MM.1S (cell line): ENCODE measurements at regions not wholly inside any gene's neighbourhood (a gene's known extent, or its start where the extent isn't known, plus 50 kb on each side); places are given as distances from the start of the nearest gene placed in this dataset.

Experiments
- CTCF ChIP-seq: fragments of 300-600 bp; sonication (generic); IDR thresholded peaks from 2 replicates; pipeline ENCODE4 v1.5.1; 2016; ENCODE audit warnings: antibody characterized with exemption, low read length, mixed read lengths
- EZH2 ChIP-seq: fragments of 300-600 bp; sonication (generic); optimal IDR thresholded peaks from 2 replicates; pipeline ENCODE3; 2017; ENCODE audit warnings: low read depth, mild to moderate bottlenecking, antibody characterized with exemption, low read length, mixed read lengths

GRCh38 chr13:85091631-85092234 lies 707.5 kb downstream of the SLITRK6 start:
- no peak for TF ChIP-seq EZH2
- TF ChIP-seq CTCF, result no peak
